HG03378 (cell line): ENCODE measurements at regions not wholly inside any gene's neighbourhood (a gene's known extent, or its start where the extent isn't known, plus 50 kb on each side); places are given as distances from the start of the nearest gene placed in this dataset.
"Not testable (repeated sequence)": the region's sequence is repeated elsewhere in the genome, so short reads cannot be mapped to it uniquely, and the experiment has no call there.

Experiments
- ATAC-seq: cut with Tn5 transposase; IDR thresholded peaks from one replicate; pipeline ENCODE4 v1.9.1; 2021; ENCODE audit warnings: mild to moderate bottlenecking, moderate library complexity; ENCODE audit not compliant: unreplicated experiment

- no peak for ATAC-seq
Observed at GRCh38 chr5:87042554-87042953, 225.1 kb upstream of the RASA1 start.

- no peak for ATAC-seq
Observed at GRCh38 chr5:87048156-87048555, 219.5 kb upstream of the RASA1 start.

- ATAC-seq: not testable (repeated sequence)
Observed at GRCh38 chr5:87049012-87049411, 218.7 kb upstream of the RASA1 start.

- ATAC-seq: no peak
Observed at GRCh38 chr5:87051502-87052113, 216.1 kb upstream of the RASA1 start.

- ATAC-seq: no peak
Observed at GRCh38 chr5:87053146-87053545, 214.5 kb upstream of the RASA1 start.

- ATAC-seq: no peak
Observed at GRCh38 chr5:87054821-87055220, 212.9 kb upstream of the RASA1 start.

- no peak for ATAC-seq
Observed at GRCh38 chr5:87061046-87061445, 206.6 kb upstream of the RASA1 start.

- ATAC-seq: no peak
Observed at GRCh38 chr5:87069311-87069710, 198.4 kb upstream of the RASA1 start.

GRCh38 chr5:87069974-87070608 is 197.6 kb upstream of the RASA1 start:
- ATAC-seq: peak; percentile 42

GRCh38 chr5:87074072-87074471 is 193.6 kb upstream of the RASA1 start:
- no peak for ATAC-seq

- ATAC-seq: peak; percentile 95
Observed at GRCh38 chr5:87074934-87075541, 192.6 kb upstream of the RASA1 start.

GRCh38 chr5:87076411-87076810 is 191.3 kb upstream of the RASA1 start:
- no peak for ATAC-seq

GRCh38 chr5:87076931-87077330 is 190.8 kb upstream of the RASA1 start:
- ATAC-seq: no peak

- no peak for ATAC-seq
Observed at GRCh38 chr5:87079219-87079618, 188.5 kb upstream of the RASA1 start.

GRCh38 chr5:87081016-87081415 is 186.7 kb upstream of the RASA1 start:
- ATAC-seq: no peak

GRCh38 chr5:87081511-87082372 is 185.9 kb upstream of the RASA1 start:
- ATAC-seq: peak; percentile 89

GRCh38 chr5:87094347-87094746 is 173.3 kb upstream of the RASA1 start:
- ATAC-seq: no peak

GRCh38 chr5:87094833-87095232 is 172.8 kb upstream of the RASA1 start:
- ATAC-seq: no peak

- ATAC-seq: no peak
Observed at GRCh38 chr5:87095787-87096186, 171.9 kb upstream of the RASA1 start.

- no peak for ATAC-seq
Observed at GRCh38 chr5:87097664-87098063, 170.0 kb upstream of the RASA1 start.

- ATAC-seq: no peak
Observed at GRCh38 chr5:87099291-87099839, 168.3 kb upstream of the RASA1 start.
